ENCODE measurements at regions not wholly inside any gene's neighbourhood (a gene's known extent, or its start where the extent isn't known, plus 50 kb on each side); places are given as distances from the start of the nearest gene placed in this dataset.

GRCh38 chr14:49464885-49465284, 121.3 kb downstream of the RPS29 start:
- no peak for DNase-seq

- DNase-seq: no peak
Observed at GRCh38 chr14:49463146-49463545, 123.0 kb downstream of the RPS29 start.

- DNase-seq: peak; percentile 57 to 73 (median 64)
Observed at GRCh38 chr14:49461529-49462401, 124.4 kb downstream of the RPS29 start.

GRCh38 chr14:49460662-49461061, 125.5 kb downstream of the RPS29 start:
- peak in 2 of 3 donors; percentile 14 to 36 for DNase-seq

- DNase-seq: no peak
Observed at GRCh38 chr14:49456589-49456988, 129.6 kb downstream of the RPS29 start.

- DNase-seq: no peak
Observed at GRCh38 chr14:49451938-49452337, 134.2 kb downstream of the RPS29 start.

GRCh38 chr14:49449749-49450148, 136.4 kb downstream of the RPS29 start:
- DNase-seq: no peak

GRCh38 chr14:49447540-49448107, 138.6 kb downstream of the RPS29 start:
- DNase-seq: no peak

GRCh38 chr14:49446801-49447200, 139.4 kb downstream of the RPS29 start:
- DNase-seq: no peak

- DNase-seq: no peak
Observed at GRCh38 chr14:49438256-49438770, 147.9 kb downstream of the RPS29 start.

- no peak for DNase-seq
Observed at GRCh38 chr14:49428076-49428475, 158.1 kb downstream of the RPS29 start.

- no peak for DNase-seq
Observed at GRCh38 chr14:49427117-49427516, 159.1 kb downstream of the RPS29 start.

- DNase-seq: no peak
Observed at GRCh38 chr14:49425921-49426320, 160.3 kb downstream of the RPS29 start.

- no peak for DNase-seq
Observed at GRCh38 chr14:49424436-49425331, 161.5 kb downstream of the RPS29 start.

- DNase-seq: no peak
Observed at GRCh38 chr14:49420201-49420600, 166.0 kb downstream of the RPS29 start.

- DNase-seq: no peak
Observed at GRCh38 chr14:49418789-49419188, 167.4 kb downstream of the RPS29 start.

GRCh38 chr14:49417790-49418189, 168.4 kb downstream of the RPS29 start:
- no peak for DNase-seq

- no peak for DNase-seq
Observed at GRCh38 chr14:49408187-49408933, 177.8 kb downstream of the RPS29 start.

- DNase-seq: no peak
Observed at GRCh38 chr14:49405291-49405690, 180.9 kb downstream of the RPS29 start.

- no peak for DNase-seq
Observed at GRCh38 chr14:49401373-49401772, 184.8 kb downstream of the RPS29 start.

- no peak for DNase-seq
Observed at GRCh38 chr14:49396801-49397200, 189.4 kb downstream of the RPS29 start.

Data from muscle of back (tissue), 3 donors.